ENCODE measurements at regions not wholly inside any gene's neighbourhood (a gene's known extent, or its start where the extent isn't known, plus 50 kb on each side); places are given as distances from the start of the nearest gene placed in this dataset.

DNA sequence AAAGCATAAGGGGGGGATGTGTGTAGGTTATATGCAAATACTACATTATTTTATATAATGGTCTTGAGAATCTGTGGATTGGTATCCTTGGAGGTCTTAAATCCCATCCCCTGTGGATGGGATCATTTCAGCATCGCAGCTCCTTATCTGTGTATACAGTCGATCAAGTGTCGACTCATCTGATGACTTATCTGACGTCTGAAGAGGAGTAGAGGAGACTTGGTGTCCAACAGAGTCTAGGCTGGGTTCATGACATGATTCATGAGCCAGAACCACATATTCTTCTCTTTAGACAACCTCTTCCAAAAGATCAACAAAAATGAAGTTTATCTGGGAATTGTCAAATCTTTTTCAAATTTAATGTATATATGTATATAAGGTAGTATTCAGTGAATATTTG, 220.7 kb downstream of the NR2F2 start:
- TF ChIP-seq, protein P1, sequence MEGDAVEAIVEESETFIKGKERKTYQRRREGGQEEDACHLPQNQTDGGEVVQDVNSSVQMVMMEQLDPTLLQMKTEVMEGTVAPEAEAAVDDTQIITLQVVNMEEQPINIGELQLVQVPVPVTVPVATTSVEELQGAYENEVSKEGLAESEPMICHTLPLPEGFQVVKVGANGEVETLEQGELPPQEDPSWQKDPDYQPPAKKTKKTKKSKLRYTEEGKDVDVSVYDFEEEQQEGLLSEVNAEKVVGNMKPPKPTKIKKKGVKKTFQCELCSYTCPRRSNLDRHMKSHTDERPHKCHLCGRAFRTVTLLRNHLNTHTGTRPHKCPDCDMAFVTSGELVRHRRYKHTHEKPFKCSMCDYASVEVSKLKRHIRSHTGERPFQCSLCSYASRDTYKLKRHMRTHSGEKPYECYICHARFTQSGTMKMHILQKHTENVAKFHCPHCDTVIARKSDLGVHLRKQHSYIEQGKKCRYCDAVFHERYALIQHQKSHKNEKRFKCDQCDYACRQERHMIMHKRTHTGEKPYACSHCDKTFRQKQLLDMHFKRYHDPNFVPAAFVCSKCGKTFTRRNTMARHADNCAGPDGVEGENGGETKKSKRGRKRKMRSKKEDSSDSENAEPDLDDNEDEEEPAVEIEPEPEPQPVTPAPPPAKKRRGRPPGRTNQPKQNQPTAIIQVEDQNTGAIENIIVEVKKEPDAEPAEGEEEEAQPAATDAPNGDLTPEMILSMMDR (IDR thresholded peaks at IDR 0.05; ENCODE audit: low read length): no peak
- TF ChIP-seq EZH2 (optimal IDR thresholded peaks at IDR 0.05; ENCODE audit: low read depth, low read length) (no peak), EZH2phosphoT487 (IDR thresholded peaks at IDR 0.05; ENCODE audit: low read length) (no peak)

All from MM.1S (cell line).